Omental fat pad (tissue), 3 donors: ENCODE measurements at regions not wholly inside any gene's neighbourhood (a gene's known extent, or its start where the extent isn't known, plus 50 kb on each side); places are given as distances from the start of the nearest gene placed in this dataset.

ENCODE experiments used
- ATAC-seq: fragments of 150-250 bp; one replicate; pipeline ENCODE4 v1.9.1; 2016; ENCODE audit warnings: mild to moderate bottlenecking, moderate library complexity; ENCODE audit not compliant: low FRiP score
- DNase-seq: peaks from one replicate; pipeline ENCODE4 v3.0.0-alpha.2; 2019; ENCODE audit warnings: low spot score
- CTCF ChIP-seq, 3 donors: fragments of 450-650 bp; IDR thresholded peaks; one replicate each; pipeline ENCODE4 v1.5.1; 2016 to 2017; ENCODE audit warnings: antibody characterized with exemption in 3 of 3, mild to moderate bottlenecking in 3 of 3, moderate library complexity in 2 of 3

GRCh38 chr11:91837411-91838330 is 386.9 kb upstream of the FAT3 start:
- no peak for DNase-seq
- TF ChIP-seq CTCF (IDR thresholded peaks at IDR 0.05) = no peak
- no peak for ATAC-seq

- TF ChIP-seq CTCF (IDR thresholded peaks at IDR 0.05) = no peak
- ATAC-seq = no peak
- DNase-seq = no peak
Observed at GRCh38 chr11:91835051-91835560, 389.5 kb upstream of the FAT3 start.

- DNase-seq (no peak), ATAC-seq (no peak)
- no peak for TF ChIP-seq CTCF (IDR thresholded peaks at IDR 0.05)
Observed at GRCh38 chr11:91828901-91829300, 395.7 kb upstream of the FAT3 start.

GRCh38 chr11:91825777-91826176 is 398.8 kb upstream of the FAT3 start:
- no peak for TF ChIP-seq CTCF (IDR thresholded peaks at IDR 0.05)
- no peak for DNase-seq
- no peak for ATAC-seq

GRCh38 chr11:91823252-91823830 is 401.3 kb upstream of the FAT3 start:
- no peak for TF ChIP-seq CTCF (IDR thresholded peaks at IDR 0.05)
- DNase-seq (no peak), ATAC-seq (no peak)

- no peak for ATAC-seq
- no peak for DNase-seq
- no peak for TF ChIP-seq CTCF (IDR thresholded peaks at IDR 0.05)
Observed at GRCh38 chr11:91822805-91823204, 401.8 kb upstream of the FAT3 start.
